ENCODE measurements at regions not wholly inside any gene's neighbourhood (a gene's known extent, or its start where the extent isn't known, plus 50 kb on each side); places are given as distances from the start of the nearest gene placed in this dataset.

DNA sequence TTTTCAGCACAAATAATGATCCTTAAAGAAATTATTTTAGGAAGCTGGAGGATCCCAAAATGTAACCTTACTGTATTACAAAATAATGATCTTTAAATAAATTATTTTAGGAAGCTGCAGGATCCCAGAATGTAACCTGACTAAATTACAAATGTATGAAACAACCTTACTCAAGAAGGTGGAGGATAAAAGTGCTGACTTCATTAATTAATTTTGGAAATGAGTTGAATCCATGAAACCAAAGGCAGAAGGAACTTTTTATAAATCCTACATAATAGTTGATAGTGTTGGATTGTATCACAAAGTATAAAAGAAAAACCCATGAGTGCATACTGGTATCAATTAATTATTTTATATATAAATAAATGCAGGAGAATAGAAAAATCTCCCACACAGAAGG lies 859.9 kb downstream of the KCNJ2 start:
- TF ChIP-seq TAF1 (conservative IDR thresholded peaks at IDR 0.05) (no peak), EGR1 (IDR thresholded peaks at IDR 0.05; ENCODE audit: low read depth in 2 of 2) (no peak), FOXA1 (IDR thresholded peaks at IDR 0.05) (no peak), RXRA (IDR thresholded peaks at IDR 0.05) (no peak)
- TF ChIP-seq, protein P1, sequence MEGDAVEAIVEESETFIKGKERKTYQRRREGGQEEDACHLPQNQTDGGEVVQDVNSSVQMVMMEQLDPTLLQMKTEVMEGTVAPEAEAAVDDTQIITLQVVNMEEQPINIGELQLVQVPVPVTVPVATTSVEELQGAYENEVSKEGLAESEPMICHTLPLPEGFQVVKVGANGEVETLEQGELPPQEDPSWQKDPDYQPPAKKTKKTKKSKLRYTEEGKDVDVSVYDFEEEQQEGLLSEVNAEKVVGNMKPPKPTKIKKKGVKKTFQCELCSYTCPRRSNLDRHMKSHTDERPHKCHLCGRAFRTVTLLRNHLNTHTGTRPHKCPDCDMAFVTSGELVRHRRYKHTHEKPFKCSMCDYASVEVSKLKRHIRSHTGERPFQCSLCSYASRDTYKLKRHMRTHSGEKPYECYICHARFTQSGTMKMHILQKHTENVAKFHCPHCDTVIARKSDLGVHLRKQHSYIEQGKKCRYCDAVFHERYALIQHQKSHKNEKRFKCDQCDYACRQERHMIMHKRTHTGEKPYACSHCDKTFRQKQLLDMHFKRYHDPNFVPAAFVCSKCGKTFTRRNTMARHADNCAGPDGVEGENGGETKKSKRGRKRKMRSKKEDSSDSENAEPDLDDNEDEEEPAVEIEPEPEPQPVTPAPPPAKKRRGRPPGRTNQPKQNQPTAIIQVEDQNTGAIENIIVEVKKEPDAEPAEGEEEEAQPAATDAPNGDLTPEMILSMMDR (IDR thresholded peaks at IDR 0.05; ENCODE audit: low read depth, low read length, missing input control), result no peak
- TF ChIP-seq, protein P2, sequence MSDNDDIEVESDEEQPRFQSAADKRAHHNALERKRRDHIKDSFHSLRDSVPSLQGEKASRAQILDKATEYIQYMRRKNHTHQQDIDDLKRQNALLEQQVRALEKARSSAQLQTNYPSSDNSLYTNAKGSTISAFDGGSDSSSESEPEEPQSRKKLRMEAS (IDR thresholded peaks at IDR 0.05), result no peak
- TF ChIP-seq, protein P3, sequence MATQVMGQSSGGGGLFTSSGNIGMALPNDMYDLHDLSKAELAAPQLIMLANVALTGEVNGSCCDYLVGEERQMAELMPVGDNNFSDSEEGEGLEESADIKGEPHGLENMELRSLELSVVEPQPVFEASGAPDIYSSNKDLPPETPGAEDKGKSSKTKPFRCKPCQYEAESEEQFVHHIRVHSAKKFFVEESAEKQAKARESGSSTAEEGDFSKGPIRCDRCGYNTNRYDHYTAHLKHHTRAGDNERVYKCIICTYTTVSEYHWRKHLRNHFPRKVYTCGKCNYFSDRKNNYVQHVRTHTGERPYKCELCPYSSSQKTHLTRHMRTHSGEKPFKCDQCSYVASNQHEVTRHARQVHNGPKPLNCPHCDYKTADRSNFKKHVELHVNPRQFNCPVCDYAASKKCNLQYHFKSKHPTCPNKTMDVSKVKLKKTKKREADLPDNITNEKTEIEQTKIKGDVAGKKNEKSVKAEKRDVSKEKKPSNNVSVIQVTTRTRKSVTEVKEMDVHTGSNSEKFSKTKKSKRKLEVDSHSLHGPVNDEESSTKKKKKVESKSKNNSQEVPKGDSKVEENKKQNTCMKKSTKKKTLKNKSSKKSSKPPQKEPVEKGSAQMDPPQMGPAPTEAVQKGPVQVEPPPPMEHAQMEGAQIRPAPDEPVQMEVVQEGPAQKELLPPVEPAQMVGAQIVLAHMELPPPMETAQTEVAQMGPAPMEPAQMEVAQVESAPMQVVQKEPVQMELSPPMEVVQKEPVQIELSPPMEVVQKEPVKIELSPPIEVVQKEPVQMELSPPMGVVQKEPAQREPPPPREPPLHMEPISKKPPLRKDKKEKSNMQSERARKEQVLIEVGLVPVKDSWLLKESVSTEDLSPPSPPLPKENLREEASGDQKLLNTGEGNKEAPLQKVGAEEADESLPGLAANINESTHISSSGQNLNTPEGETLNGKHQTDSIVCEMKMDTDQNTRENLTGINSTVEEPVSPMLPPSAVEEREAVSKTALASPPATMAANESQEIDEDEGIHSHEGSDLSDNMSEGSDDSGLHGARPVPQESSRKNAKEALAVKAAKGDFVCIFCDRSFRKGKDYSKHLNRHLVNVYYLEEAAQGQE (IDR thresholded peaks at IDR 0.05), result no peak

Measured in liver (tissue), 3 donors.